GM23248 (cell line): ENCODE measurements at regions not wholly inside any gene's neighbourhood (a gene's known extent, or its start where the extent isn't known, plus 50 kb on each side); places are given as distances from the start of the nearest gene placed in this dataset.

Experiments used
- DNase-seq: peaks from one replicate; pipeline ENCODE4 v3.0.0-alpha.2; 2015
- H2AFZ ChIP-seq: fragments of 200-600 bp; sonication (generic); 2 replicates; pipeline ENCODE4 v1.6.1; 2016; ENCODE audit warnings: antibody characterized with exemption
- H3F3A ChIP-seq: fragments of 200-600 bp; sonication (generic); 2 replicates; pipeline ENCODE4 v1.6.1; 2016; ENCODE audit warnings: mild to moderate bottlenecking, antibody characterized with exemption, mixed run types; ENCODE audit not compliant: insufficient read depth
- H3K27ac ChIP-seq: fragments of 200-600 bp; sonication (generic); 2 replicates; pipeline ENCODE4 v1.5.1; 2016; ENCODE audit warnings: mild to moderate bottlenecking
- H3K27me3 ChIP-seq: fragments of 200-600 bp; sonication (generic); replicated peaks from 2 replicates; pipeline ENCODE4 v1.6.1; 2016; ENCODE audit warnings: mild to moderate bottlenecking; ENCODE audit not compliant: insufficient read depth
- H3K36me3 ChIP-seq: fragments of 200-600 bp; sonication (generic); 2 replicates; pipeline ENCODE4 v1.6.1; 2016; ENCODE audit warnings: low read depth, mild to moderate bottlenecking
- H3K4me1 ChIP-seq: fragments of 200-600 bp; sonication (generic); 2 replicates; pipeline ENCODE4 v1.6.1; 2016; ENCODE audit warnings: mild to moderate bottlenecking; ENCODE audit not compliant: insufficient read depth
- H3K4me2 ChIP-seq: fragments of 200-600 bp; sonication (generic); one replicate; pipeline ENCODE4 v1.6.1; 2016; ENCODE audit warnings: mild to moderate bottlenecking; ENCODE audit not compliant: unreplicated experiment
- H3K4me3 ChIP-seq: fragments of 200-600 bp; sonication (generic); 2 replicates; pipeline ENCODE4 v1.5.1; 2016; ENCODE audit warnings: mild to moderate bottlenecking
- H3K79me2 ChIP-seq: fragments of 200-600 bp; sonication (generic); 2 replicates; pipeline ENCODE4 v1.6.1; 2016; ENCODE audit warnings: mild to moderate bottlenecking; ENCODE audit not compliant: insufficient read depth
- H3K9ac ChIP-seq: fragments of 200-600 bp; sonication (generic); 2 replicates; pipeline ENCODE4 v1.6.1; 2016; ENCODE audit warnings: mild to moderate bottlenecking
- H3K9me2 ChIP-seq: fragments of 200-600 bp; sonication (generic); 2 replicates; pipeline ENCODE4 v1.6.1; 2016; ENCODE audit warnings: mixed run types, mild to moderate bottlenecking, moderate library complexity; ENCODE audit not compliant: insufficient read depth
- H3K9me3 ChIP-seq: fragments of 200-600 bp; sonication (generic); one replicate; pipeline ENCODE4 v1.6.1; 2017; ENCODE audit warnings: low read depth
- H4K20me1 ChIP-seq: fragments of 200-600 bp; sonication (generic); 2 replicates; pipeline ENCODE4 v1.6.0; 2016; ENCODE audit not compliant: insufficient read depth
- EZH2 ChIP-seq: fragments of 200-600 bp; sonication (generic); IDR thresholded peaks from 2 replicates; pipeline ENCODE4 v1.6.1; 2018; ENCODE audit warnings: antibody characterized with exemption, mild to moderate bottlenecking; ENCODE audit not compliant: insufficient read depth, poor library complexity, severe bottlenecking
- EZH2phosphoT487 ChIP-seq: fragments of 200-600 bp; sonication (generic); IDR thresholded peaks from 2 replicates; pipeline ENCODE4 v1.6.1; 2018; ENCODE audit warnings: antibody characterized with exemption, moderate library complexity, mild to moderate bottlenecking, low read depth; ENCODE audit not compliant: insufficient read depth
- WGBS, 2 experiments: methylation state at CpG; one replicate each; pipeline ENCODE4 v1.1.6; 2015 to 2017; ENCODE audit warnings: low lambda C conversion rate in 2 of 2, low coverage in 1 of 2; ENCODE audit errors: missing lambda C conversion rate in 2 of 2; 5-methylcytosine and 5-hydroxymethylcytosine counted together
- in situ Hi-C: fragments of 300-500 bp; cut with MboI; formaldehyde crosslinking; loops from 2 replicates; pipeline ENCODE4 v1.15.0; 2020

DNA sequence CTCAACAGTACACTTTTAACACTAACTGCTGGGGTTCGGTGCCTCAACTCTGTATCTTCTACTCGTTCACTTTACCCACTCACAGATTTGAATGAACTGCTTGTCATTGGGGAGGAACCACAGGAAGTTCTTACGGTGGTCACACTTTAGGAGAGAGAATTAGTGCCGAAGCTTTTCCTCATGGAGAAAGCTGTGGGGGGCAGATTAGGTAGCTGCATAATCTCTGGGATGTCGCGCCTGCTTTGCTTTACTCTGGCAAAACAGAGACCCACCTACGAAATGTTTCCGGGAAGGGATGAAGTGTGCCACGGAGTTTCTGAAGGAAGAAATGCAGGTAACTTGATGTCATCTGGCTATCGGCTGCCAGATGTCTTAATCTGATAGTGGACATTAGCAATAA is 949.7 kb upstream of the TENM3 start:
- TF ChIP-seq EZH2 = no peak
- no peak for TF ChIP-seq EZH2phosphoT487
- no peaks in the 10 kb centered on the region for H3K27me3 ChIP-seq
- H3K9me2 ChIP-seq = no peaks in the 10 kb centered on the region
- no peaks in the 10 kb centered on the region for H4K20me1 ChIP-seq
- no peaks in the 10 kb centered on the region for H3K36me3 ChIP-seq
- H3K4me2 ChIP-seq = no peak overlapping the region
- no peaks in the 10 kb centered on the region for H3K9me3 ChIP-seq
- WGBS, 2 experiments = 44% methylated on average over 10 of the region's 10 CpGs
- no peak overlapping the region for H2AFZ ChIP-seq
- H3K4me3 ChIP-seq = no peak overlapping the region
- no peaks in the 10 kb centered on the region for H3K4me1 ChIP-seq
- no peak for DNase-seq
- no peaks in the 10 kb centered on the region for H3K79me2 ChIP-seq
- no peak overlapping the region for H3K27ac ChIP-seq
- in situ Hi-C loops = no loop called here
- H3K9ac ChIP-seq = no peak overlapping the region
- H3F3A ChIP-seq = no peaks in the 10 kb centered on the region

DNA sequence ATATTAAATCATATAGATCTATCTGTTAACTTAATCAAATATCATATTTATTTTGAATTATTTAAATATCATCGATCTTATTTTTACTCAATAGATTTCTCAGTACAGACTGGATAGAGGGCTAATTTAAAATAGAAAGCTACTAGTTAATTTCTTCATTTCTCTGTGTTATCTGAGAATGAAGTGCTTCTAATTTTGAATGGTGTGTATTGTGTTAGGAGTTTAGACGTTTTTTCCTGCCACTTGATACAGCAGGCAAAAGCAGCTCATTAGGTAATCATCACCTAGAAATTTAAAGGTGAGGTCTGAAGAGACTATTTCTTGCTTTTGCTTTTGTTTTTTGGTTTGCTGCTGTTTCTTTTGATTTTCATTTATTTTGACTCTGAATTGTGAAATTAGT is 948.8 kb upstream of the TENM3 start:
- WGBS, 2 experiments = 19 to 26% methylated on average over 2 of the region's 2 CpGs
- H3K36me3 ChIP-seq = no peaks in the 10 kb centered on the region
- in situ Hi-C loops = no loop called here

DNA sequence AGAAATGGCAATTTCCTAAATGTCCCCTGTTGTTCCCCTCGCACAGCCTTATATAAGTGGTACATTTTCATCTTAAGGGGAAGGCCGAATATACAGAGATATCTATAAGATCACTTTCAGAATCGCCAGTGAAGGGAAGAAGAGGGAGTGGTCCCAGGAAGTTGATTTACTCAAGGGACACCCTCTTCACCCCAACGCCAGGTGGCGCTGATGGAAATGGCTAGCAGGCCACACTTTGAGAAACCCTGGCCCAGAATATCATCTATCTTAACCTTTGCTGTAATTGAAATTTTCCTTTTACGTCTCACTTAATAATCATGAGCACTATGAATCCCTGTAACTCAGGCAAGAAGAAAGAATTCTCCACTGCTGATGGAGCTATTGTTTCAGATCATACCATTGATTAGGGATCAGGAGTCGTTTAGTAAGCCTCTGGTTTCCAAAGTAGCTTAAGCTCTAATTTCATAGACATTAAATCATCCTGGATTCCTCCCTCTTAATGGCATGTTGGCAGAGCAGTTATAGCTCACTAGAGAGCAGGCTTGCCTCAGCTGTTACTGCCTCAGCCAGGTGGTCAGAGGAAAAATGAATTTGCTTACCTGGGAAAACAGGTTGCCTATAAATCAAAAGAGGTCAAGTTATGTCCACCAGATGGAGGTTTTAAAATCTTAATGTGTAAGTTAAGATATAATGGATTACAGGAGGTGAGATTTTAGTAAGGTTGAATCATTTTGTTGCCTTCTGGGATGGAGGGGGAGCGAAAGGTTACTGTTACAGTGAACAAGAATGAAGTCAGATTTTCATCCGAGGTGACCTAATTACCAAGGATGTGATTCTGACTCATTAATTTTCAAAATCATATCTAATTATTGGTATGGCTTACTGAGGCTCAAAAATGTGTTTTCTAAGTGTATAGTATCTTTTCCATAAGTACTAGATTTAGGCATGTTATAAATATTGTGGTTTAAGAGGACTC is 941.2 kb upstream of the TENM3 start:
- H3F3A ChIP-seq = no peaks in the 10 kb centered on the region
- H3K9me3 ChIP-seq = no peaks in the 10 kb centered on the region
- H3K9me2 ChIP-seq = no peaks in the 10 kb centered on the region
- no peaks in the 10 kb centered on the region for H3K27me3 ChIP-seq
- H3K36me3 ChIP-seq = no peaks in the 10 kb centered on the region
- no peak overlapping the region for H3K9ac ChIP-seq
- no peaks in the 10 kb centered on the region for H3K79me2 ChIP-seq
- H3K4me3 ChIP-seq = no peak overlapping the region
- H4K20me1 ChIP-seq = no peaks in the 10 kb centered on the region
- no peak overlapping the region for H3K27ac ChIP-seq
- WGBS, 2 experiments = 17 to 22% methylated on average over 9 of the region's 9 CpGs
- H3K4me2 ChIP-seq = no peak overlapping the region
- in situ Hi-C loops = no loop called here
- no peaks in the 10 kb centered on the region for H3K4me1 ChIP-seq
- peak; percentile 3 for DNase-seq
- TF ChIP-seq EZH2 (no peak), EZH2phosphoT487 (no peak)
- no peak overlapping the region for H2AFZ ChIP-seq

More for the DNA sequence above, 948.8 kb upstream of the TENM3 start:
- Histone ChIP-seq H3F3A (no peaks in the 10 kb centered on the region), H3K9me3 (no peaks in the 10 kb centered on the region), H3K4me3 (no peak overlapping the region), H4K20me1 (no peaks in the 10 kb centered on the region), H3K79me2 (no peaks in the 10 kb centered on the region), H3K27me3 (no peaks in the 10 kb centered on the region), H2AFZ (no peak overlapping the region), H3K9ac (no peak overlapping the region), H3K27ac (no peak overlapping the region), H3K9me2 (no peaks in the 10 kb centered on the region), H3K4me2 (no peak overlapping the region), H3K4me1 (no peaks in the 10 kb centered on the region)
- DNase-seq = no peak
- no peak for TF ChIP-seq EZH2phosphoT487
- TF ChIP-seq EZH2 = no peak

DNA sequence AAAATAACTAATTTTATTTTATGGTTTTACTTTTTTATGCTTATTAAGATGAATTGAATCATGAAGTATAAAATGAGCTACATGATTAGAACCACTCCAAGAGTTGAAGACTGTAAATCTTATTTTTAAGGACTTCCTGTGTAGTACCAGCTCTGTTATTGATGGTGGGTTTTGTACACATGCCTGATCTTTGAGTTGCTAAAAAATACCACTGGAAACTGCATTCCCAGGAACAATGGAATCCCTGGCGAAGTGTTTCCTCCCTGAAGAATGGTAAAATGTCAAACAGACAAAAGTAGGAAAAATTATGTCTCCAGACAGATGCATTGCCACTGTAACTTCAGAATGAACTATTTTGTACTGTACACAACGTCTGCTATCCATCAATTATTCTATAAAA is 935.4 kb upstream of the TENM3 start:
- Histone ChIP-seq H4K20me1 (no peaks in the 10 kb centered on the region), H3K9ac (no peak overlapping the region), H2AFZ (no peak overlapping the region), H3K4me2 (no peak overlapping the region), H3K4me3 (no peak overlapping the region), H3F3A (no peaks in the 10 kb centered on the region), H3K4me1 (no peaks in the 10 kb centered on the region), H3K9me2 (no peaks in the 10 kb centered on the region), H3K79me2 (no peaks in the 10 kb centered on the region), H3K36me3 (no peaks in the 10 kb centered on the region), H3K27me3 (no peaks in the 10 kb centered on the region), H3K27ac (no peak overlapping the region), H3K9me3 (no peaks in the 10 kb centered on the region)
- DNase-seq = no peak
- TF ChIP-seq EZH2phosphoT487 (no peak), EZH2 (no peak)
- in situ Hi-C loops = no loop called here
- 2 to 5% methylated on average over 2 of the region's 2 CpGs for WGBS, 2 experiments
